Epithelial cell of esophagus (primary cell): ENCODE measurements at regions not wholly inside any gene's neighbourhood (a gene's known extent, or its start where the extent isn't known, plus 50 kb on each side); places are given as distances from the start of the nearest gene placed in this dataset.
A peak's percentile ranks its signal among the peaks of the same experiment; 100 is the strongest.

ENCODE experiments used
- DNase-seq: peaks from one replicate; pipeline ENCODE4 v3.0.0; 2010; ENCODE audit warnings: low read depth
- H3K4me3 ChIP-seq: 2 replicates; pipeline ENCODE4 v1.5.1; 2011; ENCODE audit warnings: mild to moderate bottlenecking, low read length, control low read depth
- CTCF ChIP-seq: IDR thresholded peaks from 2 replicates; pipeline ENCODE4 v1.5.1; 2011; ENCODE audit warnings: low read depth, mild to moderate bottlenecking, low read length, control low read depth, inconsistent platforms; ENCODE audit not compliant: insufficient read depth; ENCODE audit errors: missing control alignments

GRCh38 chr4:89586864-89587263 is 250.1 kb downstream of the SNCA start:
- DNase-seq: peak; percentile 36
- peak; percentile 26 for TF ChIP-seq CTCF
- H3K4me3 ChIP-seq: no peak overlapping the region

GRCh38 chr4:89586318-89586717 is 250.6 kb downstream of the SNCA start:
- DNase-seq: no peak
- no peak for TF ChIP-seq CTCF
- no peak overlapping the region for H3K4me3 ChIP-seq

- H3K4me3 ChIP-seq: no peak overlapping the region
- no peak for TF ChIP-seq CTCF
- peak; percentile 16 for DNase-seq
Measured at GRCh38 chr4:89582756-89583505, 254.0 kb downstream of the SNCA start.

GRCh38 chr4:89579771-89580170 is 257.2 kb downstream of the SNCA start:
- DNase-seq: no peak
- no peak overlapping the region for H3K4me3 ChIP-seq
- TF ChIP-seq CTCF: no peak

- DNase-seq: no peak
- TF ChIP-seq CTCF: no peak
- H3K4me3 ChIP-seq: no peak overlapping the region
Measured at GRCh38 chr4:89576246-89576645, 260.7 kb downstream of the SNCA start.

GRCh38 chr4:89575840-89576239 is 261.1 kb downstream of the SNCA start:
- no peak for TF ChIP-seq CTCF
- no peak for DNase-seq
- H3K4me3 ChIP-seq: no peak overlapping the region

- DNase-seq: no peak
- no peak overlapping the region for H3K4me3 ChIP-seq
- TF ChIP-seq CTCF: no peak
Measured at GRCh38 chr4:89574176-89574575, 262.8 kb downstream of the SNCA start.
